H1 (cell line): ENCODE measurements at regions not wholly inside any gene's neighbourhood (a gene's known extent, or its start where the extent isn't known, plus 50 kb on each side); places are given as distances from the start of the nearest gene placed in this dataset.

Source experiments
- CTCF ChIA-PET: fragments of 300-600 bp; sonication (Branson Sonifier 250); formaldehyde crosslinking; loops from one replicate; lab custom pipeline; 2021; ENCODE audit not compliant: partially characterized antibody; lab: Charles Lee
- POLR2A ChIA-PET: fragments of 300-600 bp; sonication (Branson Sonifier 250); formaldehyde crosslinking; loops from one replicate; lab custom pipeline; 2021; ENCODE audit warnings: inconsistent platforms; ENCODE audit not compliant: partially characterized antibody; lab: Charles Lee
- DNase-seq, 2 experiments: peaks; one replicate each; pipeline versions ENCODE4 v3.0.0 to v3.0.0-alpha.2; 2010 to 2022; ENCODE audit warnings: low spot score in 2 of 2, low read depth in 1 of 2, mixed read lengths in 1 of 2
- FAIRE-seq: peaks from 2 replicates; lab custom pipeline; 2011; peaks lifted over from hg19 to GRCh38; lab: Jason Lieb, UNC
- H2AFZ ChIP-seq: 2 replicates; pipeline ENCODE4 v1.8.1; 2012; ENCODE audit warnings: low read length, inconsistent platforms
- H2AK5ac ChIP-seq: 2 replicates; pipeline ENCODE4 v1.6.1; 2013; ENCODE audit warnings: low read depth, low read length
- H2BK120ac ChIP-seq: replicated peaks from 2 replicates; pipeline ENCODE3; 2013; ENCODE audit warnings: low read depth, low read length, inconsistent platforms
- H2BK12ac ChIP-seq: 2 replicates; pipeline ENCODE4 v1.6.1; 2013; ENCODE audit warnings: low read depth, low read length
- H2BK15ac ChIP-seq: 2 replicates; pipeline ENCODE4 v1.6.1; 2013; ENCODE audit warnings: low read length
- H2BK20ac ChIP-seq: 2 replicates; pipeline ENCODE4 v1.6.1; 2013; ENCODE audit warnings: low read length
- H2BK5ac ChIP-seq: 2 replicates; pipeline ENCODE4 v1.6.1; 2013; ENCODE audit warnings: low read depth, low read length
- H3K14ac ChIP-seq: 2 replicates; pipeline ENCODE4 v1.6.1; 2013; ENCODE audit warnings: inconsistent platforms; ENCODE audit not compliant: insufficient read length
- H3K18ac ChIP-seq: 2 replicates; pipeline ENCODE4 v1.6.1; 2013; ENCODE audit warnings: low read length; ENCODE audit errors: extremely low read depth
- H3K23ac ChIP-seq: 2 replicates; pipeline ENCODE4 v1.6.1; 2013; ENCODE audit warnings: inconsistent platforms; ENCODE audit not compliant: insufficient read length
- H3K23me2 ChIP-seq: 2 replicates; pipeline ENCODE4 v1.6.1; 2013; ENCODE audit warnings: low read depth, low read length
- H3K27ac ChIP-seq: 2 replicates; pipeline ENCODE4 v1.6.1; 2011; ENCODE audit warnings: low read depth, low read length, inconsistent platforms
- H3K27me3 ChIP-seq, 4 experiments: replicated peaks in 1 of 4; 1 replicate in 1 of 4; 2 replicates in 3 of 4; pipeline versions ENCODE4 v1.6.1 to v1.8.1; 2011 to 2013; ENCODE audit warnings: low read length in 3 of 4, mild to moderate bottlenecking in 3 of 4, inconsistent platforms in 2 of 4, mixed read lengths in 2 of 4, moderate library complexity in 1 of 4; ENCODE audit not compliant: control insufficient read depth in 3 of 4, insufficient read depth in 3 of 4; ENCODE audit errors: extremely low read depth in 1 of 4
- H3K36me3 ChIP-seq, 4 experiments: 2 replicates each; pipeline versions ENCODE4 v1.6.1 to v1.8.1; 2011 to 2013; ENCODE audit warnings: mild to moderate bottlenecking in 4 of 4, low read length in 3 of 4, moderate library complexity in 2 of 4, control low read depth in 1 of 4, inconsistent platforms in 1 of 4; ENCODE audit not compliant: insufficient read depth in 4 of 4, control insufficient read depth in 2 of 4
- H3K4ac ChIP-seq: replicated peaks from 2 replicates; pipeline ENCODE3; 2013; ENCODE audit warnings: low read length, low read depth, mixed read lengths, inconsistent platforms; ENCODE audit not compliant: insufficient read length
- H3K4me1 ChIP-seq, 4 experiments: replicated peaks in 1 of 4; 1 replicate in 1 of 4; 2 replicates in 3 of 4; pipeline versions ENCODE4 v1.6.1 to v1.8.1; 2011 to 2013; ENCODE audit warnings: low read length in 3 of 4, inconsistent platforms in 2 of 4, mixed read lengths in 1 of 4; ENCODE audit not compliant: insufficient read depth in 4 of 4, control insufficient read depth in 3 of 4
- H3K4me2 ChIP-seq, 2 experiments: 2 replicates each; pipeline versions ENCODE4 v1.6.1 to v1.8.1; 2011 to 2013; ENCODE audit warnings: low read depth in 2 of 2, low read length in 2 of 2, control low read depth in 1 of 2, inconsistent platforms in 1 of 2, mild to moderate bottlenecking in 1 of 2; ENCODE audit not compliant: insufficient read depth in 1 of 2
- H3K4me3 ChIP-seq, 4 experiments: fragments of 200-600, 300-600 bp in 1 of 4; sonication (generic), shearing (Covaris generic), sonication (Bioruptor Twin) in 1 of 4; 2 replicates each; pipeline versions ENCODE4 v1.5.1 to v1.8.1; 2011 to 2016; ENCODE audit warnings: low read length in 4 of 4, low read depth in 3 of 4, control low read depth in 2 of 4, inconsistent platforms in 2 of 4, mild to moderate bottlenecking in 2 of 4, mixed read lengths in 1 of 4, moderate library complexity in 1 of 4; ENCODE audit not compliant: insufficient read depth in 2 of 4; ENCODE audit errors: extremely low read depth in 1 of 4
- H3K56ac ChIP-seq: replicated peaks from 2 replicates; pipeline ENCODE3; 2013; ENCODE audit warnings: low read depth, mild to moderate bottlenecking, mixed read lengths, low read length, inconsistent platforms; ENCODE audit not compliant: insufficient read length
- H3K79me1 ChIP-seq: 2 replicates; pipeline ENCODE4 v1.6.1; 2013; ENCODE audit warnings: low read depth, low read length, control low read depth
- H3K79me2 ChIP-seq, 2 experiments: 2 replicates each; pipeline versions ENCODE4 v1.6.1 to v1.8.1; 2012 to 2013; ENCODE audit warnings: low read length in 2 of 2, mild to moderate bottlenecking in 2 of 2, inconsistent platforms in 1 of 2; ENCODE audit not compliant: insufficient read depth in 2 of 2, control insufficient read depth in 1 of 2
- H3K9ac ChIP-seq, 4 experiments: replicated peaks in 1 of 4; 1 replicate in 1 of 4; 2 replicates in 3 of 4; pipeline versions ENCODE4 v1.6.1 to v1.8.1; 2011 to 2013; ENCODE audit warnings: low read depth in 3 of 4, low read length in 3 of 4, control low read depth in 2 of 4, mild to moderate bottlenecking in 2 of 4, moderate library complexity in 2 of 4, inconsistent platforms in 1 of 4; ENCODE audit errors: extremely low read depth in 1 of 4
- H3K9me3 ChIP-seq, 2 experiments: 2 replicates each; pipeline versions ENCODE4 v1.6.1 to v1.8.1; 2012 to 2013; ENCODE audit warnings: mild to moderate bottlenecking in 2 of 2, moderate library complexity in 2 of 2, control low read depth in 1 of 2, inconsistent platforms in 1 of 2, low read depth in 1 of 2, low read length in 1 of 2, mixed read lengths in 1 of 2; ENCODE audit not compliant: insufficient read depth in 2 of 2
- H4K20me1 ChIP-seq, 2 experiments: replicated peaks in 1 of 2; 2 replicates each; pipeline versions ENCODE3 to v1.8.1; 2011 to 2013; ENCODE audit warnings: inconsistent platforms in 2 of 2, low read length in 2 of 2, mild to moderate bottlenecking in 1 of 2; ENCODE audit not compliant: insufficient read depth in 2 of 2, control insufficient read depth in 1 of 2
- H4K5ac ChIP-seq: 2 replicates; pipeline ENCODE4 v1.6.1; 2013; ENCODE audit warnings: low read length, low read depth, mixed read lengths, inconsistent platforms; ENCODE audit not compliant: insufficient read length
- H4K8ac ChIP-seq: 2 replicates; pipeline ENCODE4 v1.8.0; 2013; ENCODE audit warnings: mild to moderate bottlenecking, moderate library complexity, low read length, inconsistent platforms; ENCODE audit not compliant: insufficient read depth; ENCODE audit errors: extremely low read depth
- H4K91ac ChIP-seq: replicated peaks from 2 replicates; pipeline ENCODE3; 2013; ENCODE audit warnings: low read length, mixed read lengths, inconsistent platforms; ENCODE audit not compliant: insufficient read length
- ASH2L ChIP-seq: fragments of 200-600, 300-600 bp; sonication (generic); IDR thresholded peaks from one replicate; pipeline ENCODE4 v1.7.1; 2017; ENCODE audit warnings: low read length
- BCL11A ChIP-seq, 2 experiments: IDR thresholded peaks; one replicate each; pipeline ENCODE4 v1.6.1; 2011; ENCODE audit warnings: low read depth in 2 of 2, low read length in 2 of 2, mild to moderate bottlenecking in 2 of 2
- CEBPB ChIP-seq: IDR thresholded peaks from 2 replicates; pipeline ENCODE4 v1.6.1; 2012; ENCODE audit warnings: low read depth, low read length
- CTBP2 ChIP-seq: IDR thresholded peaks from 2 replicates; pipeline ENCODE4 v1.7.0; 2011; ENCODE audit warnings: borderline replicate concordance, mild to moderate bottlenecking, moderate library complexity, mixed read lengths, low read length; ENCODE audit not compliant: insufficient read depth, insufficient read length
- CTCF ChIP-seq, 3 experiments: IDR thresholded peaks; 1 replicate in 2 of 3; 2 replicates in 1 of 3; pipeline versions ENCODE4 v1.5.1 to v1.6.1; 2011; ENCODE audit warnings: low read length in 3 of 3, mild to moderate bottlenecking in 3 of 3, inconsistent platforms in 2 of 3, low read depth in 1 of 3, moderate library complexity in 1 of 3; ENCODE audit not compliant: insufficient read depth in 1 of 3; ENCODE audit errors: control extremely low read depth in 1 of 3
- GABPA ChIP-seq: IDR thresholded peaks from 2 replicates; pipeline ENCODE4 v1.6.1; 2011; ENCODE audit warnings: mild to moderate bottlenecking, low read length, moderate library complexity, borderline replicate concordance; ENCODE audit not compliant: insufficient read depth
- JUN ChIP-seq: IDR thresholded peaks from 2 replicates; pipeline ENCODE4 v1.6.1; 2011; ENCODE audit warnings: low read depth, mild to moderate bottlenecking, improper control_type of control experiment, low read length
- MAX ChIP-seq: IDR thresholded peaks from 2 replicates; pipeline ENCODE4 v1.6.1; 2012; ENCODE audit warnings: inconsistent platforms
- RFX5 ChIP-seq: IDR thresholded peaks from 2 replicates; pipeline ENCODE4 v1.6.1; 2011; ENCODE audit warnings: low read depth, low read length, improper control_type of control experiment, borderline replicate concordance
- SP2 ChIP-seq: IDR thresholded peaks from 2 replicates; pipeline ENCODE4 v1.6.1; 2012; ENCODE audit warnings: mild to moderate bottlenecking, low read length, inconsistent platforms
- TEAD4 ChIP-seq: IDR thresholded peaks from 2 replicates; pipeline ENCODE4 v1.6.1; 2012; ENCODE audit warnings: low read depth, low read length, inconsistent platforms, mixed read lengths
- WGBS, 2 experiments: shearing (Covaris generic) in 1 of 2; methylation state at CpG; one replicate each; pipeline versions ENCODE4 v1.1.6 to v1.1.7; 2013 to 2015; ENCODE audit warnings: low lambda C conversion rate in 2 of 2, mixed read lengths in 2 of 2, inconsistent platforms in 1 of 2, low coverage in 1 of 2, missing lambda C conversion rate in 1 of 2; ENCODE audit not compliant: insufficient replicate concordance in 2 of 2, insufficient coverage in 1 of 2, insufficient read length in 1 of 2; ENCODE audit errors: extremely low coverage in 1 of 2, missing lambda C conversion rate in 1 of 2; 5-methylcytosine and 5-hydroxymethylcytosine counted together

GRCh38 chr17:79242393-79242792 is 167.8 kb downstream of the ENGASE start:
- H2AK5ac ChIP-seq, result no peak overlapping the region
- no peak overlapping the region for H3K18ac ChIP-seq
- H3K4me1 ChIP-seq, result peaks cover 0 to 6% (median 0%) of the 10 kb centered on the region in 4 experiments; a peak in 1 of 7 replicates
- no peaks in the 10 kb centered on the region for H3K36me3 ChIP-seq
- ChIA-PET POLR2A (interaction anchor here (1.5 kb wide), 1 partner anchor 41 kb away, joined by 3 read pairs; no protein-coding TSS in a partner anchor), CTCF (interaction anchor here (0.5 to 1.8 kb wide), 3 partner anchors 9 to 146 kb away, joined by 3 to 8 read pairs (median 4); no protein-coding TSS in a partner anchor)
- no peak overlapping the region for H3K4me2 ChIP-seq
- no peaks in the 10 kb centered on the region for H3K79me1 ChIP-seq
- no peak overlapping the region for H3K9ac ChIP-seq
- FAIRE-seq, result no peak
- no peak overlapping the region for H2BK15ac ChIP-seq
- no peak overlapping the region for H3K23ac ChIP-seq
- no peak overlapping the region for H3K56ac ChIP-seq
- no peak overlapping the region for H3K14ac ChIP-seq
- no peak overlapping the region for H4K8ac ChIP-seq
- no peak overlapping the region for H3K27ac ChIP-seq
- H3K79me2 ChIP-seq, result no peaks in the 10 kb centered on the region
- no peaks in the 10 kb centered on the region for H4K20me1 ChIP-seq
- H2BK120ac ChIP-seq, result no peak overlapping the region
- 100% methylated on average over 2 of the region's 2 CpGs; no CpG with 5 or more reads in 1 of the 2 experiments for WGBS, 2 experiments
- H2BK5ac ChIP-seq, result no peak overlapping the region
- DNase-seq, result no peak
- H3K4ac ChIP-seq, result no peak overlapping the region
- H3K4me3 ChIP-seq, result no peak overlapping the region
- no peaks in the 10 kb centered on the region for H3K9me3 ChIP-seq
- no peak overlapping the region for H2BK20ac ChIP-seq
- peaks cover 0 to 2% (median 0%) of the 10 kb centered on the region in 4 experiments; a peak in 1 of 7 replicates for H3K27me3 ChIP-seq
- no peaks in the 10 kb centered on the region for H3K23me2 ChIP-seq
- no peak overlapping the region for H2AFZ ChIP-seq
- H4K5ac ChIP-seq, result no peak overlapping the region
- H2BK12ac ChIP-seq, result no peak overlapping the region; the same call in 1 of the 2 replicates
- no peak overlapping the region for H4K91ac ChIP-seq
- TF ChIP-seq MAX, result no peak
- TF ChIP-seq TEAD4, result no peak
- no peak for TF ChIP-seq GABPA
- no peak for TF ChIP-seq ASH2L
- no peak for TF ChIP-seq SP2
- TF ChIP-seq CTCF (IDR thresholded peaks at IDR 0.05; ENCODE audit: control extremely low read depth in 1 of 3, insufficient read depth in 1 of 3, low read depth in 1 of 3, low read length in 3 of 3), result no peak
- TF ChIP-seq RFX5, result no peak
- TF ChIP-seq BCL11A (IDR thresholded peaks at IDR 0.05; ENCODE audit: low read depth in 2 of 2, low read length in 2 of 2), result no peak
- TF ChIP-seq CTBP2, result no peak
- no peak for TF ChIP-seq CEBPB
- TF ChIP-seq JUN, result no peak
